ENCODE measurements at regions not wholly inside any gene's neighbourhood (a gene's known extent, or its start where the extent isn't known, plus 50 kb on each side); places are given as distances from the start of the nearest gene placed in this dataset.

DNA sequence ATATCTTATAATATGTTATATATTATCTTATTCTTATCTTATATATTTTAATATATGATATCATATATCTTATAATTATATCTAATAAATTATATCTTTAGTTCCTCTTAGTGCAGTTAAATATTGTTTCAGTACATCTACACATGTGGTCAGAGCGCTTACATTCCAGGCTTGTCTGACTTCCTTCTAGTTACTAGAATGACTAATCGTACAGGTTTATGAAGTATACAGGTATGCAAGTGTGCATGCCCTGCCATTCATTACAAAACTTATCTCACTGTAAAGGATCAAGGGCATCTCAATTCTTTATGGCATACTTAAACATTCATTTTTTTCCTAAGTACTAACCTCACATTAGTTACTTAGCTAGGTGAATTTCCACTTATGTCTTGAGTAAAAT is 1278.0 kb upstream of the MAP3K7 start:
- no peak for DNase-seq

DNA sequence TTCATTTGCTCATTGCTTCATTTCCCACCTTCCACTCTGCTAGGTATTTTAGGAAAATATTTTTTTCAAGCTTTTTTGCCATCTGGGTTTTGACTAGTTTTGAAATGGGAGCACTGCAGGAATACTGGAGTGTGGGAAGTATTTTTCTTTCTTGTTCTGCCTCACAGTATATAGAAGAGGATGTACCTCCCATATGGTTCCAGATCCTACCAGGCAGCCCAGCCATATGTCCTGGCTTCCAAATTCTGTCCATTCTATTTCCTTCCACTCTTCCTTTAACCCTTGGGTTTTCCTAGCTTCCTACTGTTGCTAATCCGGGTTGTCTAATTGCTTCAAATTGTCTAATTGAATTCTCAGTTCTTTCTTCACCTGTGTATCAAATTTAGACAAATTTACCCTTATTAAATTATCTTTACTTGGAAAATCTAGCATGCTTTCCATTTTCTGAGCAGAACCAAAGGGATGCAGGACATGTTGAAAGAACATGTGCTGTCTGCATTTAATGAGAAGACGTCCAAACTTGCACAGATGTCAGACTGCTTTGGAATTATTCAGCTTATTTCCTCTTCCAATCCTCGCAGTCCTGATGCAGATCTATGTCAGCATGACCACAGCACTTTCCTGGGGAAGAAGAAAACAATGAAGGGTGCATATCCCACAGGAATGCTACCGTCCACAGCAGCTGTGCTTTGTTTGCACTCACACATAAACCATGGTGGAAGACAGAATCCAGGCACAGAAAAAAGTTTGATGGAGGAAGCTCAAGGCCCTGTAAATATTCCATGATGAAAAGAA is 1273.9 kb upstream of the MAP3K7 start:
- no peak for DNase-seq

DNA sequence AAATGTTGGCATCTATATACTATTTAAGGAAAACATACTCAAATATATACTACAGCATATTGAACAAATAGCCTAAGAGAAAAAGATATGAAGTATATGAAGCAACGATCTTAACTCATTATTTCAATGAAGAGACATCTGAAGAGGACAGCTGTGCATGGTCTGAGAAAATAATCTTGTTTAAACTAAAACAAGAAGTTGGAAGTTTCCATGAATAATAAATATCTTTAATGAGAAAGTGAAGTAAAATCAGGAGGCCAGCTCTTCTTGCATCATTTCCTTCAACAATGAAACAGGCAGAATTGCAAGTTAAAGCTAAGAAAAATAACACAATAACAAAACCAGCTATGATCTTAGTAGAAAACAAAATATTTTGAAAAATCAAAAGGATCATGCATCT is 1265.4 kb upstream of the MAP3K7 start:
- no peak for DNase-seq

DNA sequence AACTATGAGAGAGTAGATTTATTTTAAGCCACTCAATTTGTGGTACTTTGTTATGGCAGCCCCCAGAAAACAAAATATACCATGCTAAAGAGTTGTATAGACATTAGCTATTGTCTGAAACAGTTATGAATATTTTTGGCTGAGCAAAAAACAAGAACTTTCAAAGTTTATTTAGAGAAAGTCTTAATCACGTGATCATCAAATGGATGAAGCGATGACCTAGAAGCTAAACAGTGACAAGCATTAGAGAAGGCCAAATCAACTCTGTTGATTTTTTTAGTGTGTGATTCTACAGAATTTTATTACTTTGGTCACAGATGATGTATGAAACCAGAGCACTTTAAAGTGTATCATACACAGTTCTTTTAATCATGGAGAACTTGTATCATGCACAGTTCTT is 1247.9 kb upstream of the MAP3K7 start:
- DNase-seq, result no peak

DNA sequence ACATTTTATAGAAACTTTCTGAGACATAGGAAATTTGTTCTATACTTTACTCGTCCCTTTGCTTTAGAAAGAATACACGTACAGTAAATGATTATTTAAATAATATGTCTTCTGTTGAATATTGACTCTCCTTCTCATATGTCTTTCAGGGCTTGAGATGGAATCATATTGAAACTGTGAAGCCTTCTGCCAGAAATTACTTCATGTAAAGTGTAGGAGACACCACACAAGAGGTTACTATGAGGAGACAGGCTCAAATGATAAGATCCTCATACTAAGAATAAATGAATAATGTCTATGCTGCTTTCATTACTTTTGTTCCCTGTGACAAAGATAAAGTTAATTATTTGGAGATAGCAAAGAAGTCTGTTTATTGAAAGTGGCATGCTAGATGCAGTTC is 1240.3 kb upstream of the MAP3K7 start:
- DNase-seq, result no peak

DNA sequence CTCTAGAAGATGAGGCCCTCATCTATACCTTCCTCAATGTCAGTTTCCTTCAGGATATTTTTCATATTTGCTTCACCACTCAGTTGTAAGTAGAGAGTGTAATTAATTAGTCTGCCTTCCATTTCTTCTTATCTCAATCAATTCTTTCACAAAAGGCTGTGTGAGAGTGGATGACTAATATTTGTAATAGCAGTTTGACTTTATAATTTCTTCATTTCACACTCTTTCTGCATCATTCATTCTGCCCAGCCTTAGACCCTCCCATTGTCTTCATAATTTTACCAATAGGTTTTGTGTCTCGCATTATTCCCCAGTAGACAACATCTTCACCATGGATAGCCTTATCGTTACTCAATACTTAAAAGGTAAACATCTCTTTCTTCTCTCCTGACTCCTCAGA is 1239.3 kb upstream of the MAP3K7 start:
- DNase-seq, result no peak

DNA sequence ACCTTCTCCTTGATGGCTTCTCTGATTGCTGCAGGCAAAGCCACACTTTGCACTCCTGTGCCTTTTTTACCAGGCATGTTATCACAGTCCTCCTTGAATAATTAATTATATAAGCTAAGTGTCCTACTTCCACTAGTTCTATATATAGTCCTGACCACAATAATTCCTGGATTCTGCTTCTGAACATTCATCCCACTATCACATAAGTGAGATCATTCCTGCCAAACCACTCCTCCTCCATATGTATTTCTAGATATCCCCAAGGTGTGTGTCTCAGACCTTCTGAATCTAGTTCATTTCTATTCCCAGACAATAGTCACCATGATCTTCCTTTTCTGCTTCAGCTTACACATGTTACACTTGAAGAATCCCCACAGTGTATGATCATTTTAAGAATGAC is 1237.5 kb upstream of the MAP3K7 start:
- DNase-seq, result no peak

DNA sequence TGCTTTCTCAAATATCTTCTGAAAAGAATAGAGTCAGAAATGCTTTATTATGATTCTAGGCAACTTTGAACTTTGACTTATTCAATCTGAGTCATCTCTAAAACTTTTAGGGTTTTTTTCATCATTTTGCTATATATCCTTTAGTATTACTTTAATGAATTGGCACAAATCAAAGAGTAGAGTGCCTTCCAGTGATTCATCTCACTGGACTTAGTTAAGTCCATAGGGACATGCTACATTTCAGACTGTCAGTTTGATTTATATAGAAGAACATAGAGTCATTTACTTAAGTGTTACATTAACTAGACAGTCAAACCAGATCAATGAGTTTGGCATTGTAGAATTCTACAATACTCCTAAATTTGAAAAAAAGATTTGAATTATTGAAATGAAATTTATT is 1235.7 kb upstream of the MAP3K7 start:
- DNase-seq, result no peak

DNA sequence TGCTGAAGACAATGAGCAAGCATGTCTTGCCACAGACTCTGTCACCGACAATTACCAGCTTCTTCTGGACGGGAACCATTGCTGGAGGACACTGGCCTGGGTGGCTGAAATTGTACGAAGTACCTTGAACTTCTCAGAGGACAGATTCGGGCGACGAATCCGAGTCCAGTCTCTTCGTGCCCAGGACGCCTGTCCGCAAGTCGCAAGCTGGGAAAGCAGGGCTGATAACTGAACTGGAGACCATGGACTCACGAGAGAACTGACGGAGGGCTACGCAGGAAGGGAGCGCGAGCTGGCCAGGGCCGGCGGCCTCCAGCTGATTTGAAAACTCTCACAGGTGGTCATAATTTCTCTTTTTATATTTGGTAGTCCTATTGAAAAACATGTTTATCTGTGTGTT is 1229.5 kb upstream of the MAP3K7 start:
- no peak for DNase-seq

DNA sequence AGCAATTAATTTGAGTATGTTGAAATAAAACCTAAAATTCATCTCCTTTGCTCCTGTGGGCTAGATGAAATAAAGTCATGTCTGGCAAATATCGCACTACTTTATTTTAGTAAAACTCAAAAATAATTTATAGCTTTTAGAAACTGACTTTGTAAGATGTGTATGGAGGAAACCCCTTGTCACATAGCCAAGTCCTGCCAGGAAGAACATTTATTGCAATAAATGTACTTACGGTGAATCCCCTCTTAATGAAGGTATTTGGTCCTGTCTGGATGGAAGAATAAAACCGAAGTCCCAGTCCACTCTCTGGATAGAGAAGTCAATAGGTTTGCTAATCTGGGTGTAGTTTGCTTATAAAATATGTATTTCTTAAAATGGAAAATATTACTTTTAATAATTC is 1226.8 kb upstream of the MAP3K7 start:
- DNase-seq, result no peak

DNA sequence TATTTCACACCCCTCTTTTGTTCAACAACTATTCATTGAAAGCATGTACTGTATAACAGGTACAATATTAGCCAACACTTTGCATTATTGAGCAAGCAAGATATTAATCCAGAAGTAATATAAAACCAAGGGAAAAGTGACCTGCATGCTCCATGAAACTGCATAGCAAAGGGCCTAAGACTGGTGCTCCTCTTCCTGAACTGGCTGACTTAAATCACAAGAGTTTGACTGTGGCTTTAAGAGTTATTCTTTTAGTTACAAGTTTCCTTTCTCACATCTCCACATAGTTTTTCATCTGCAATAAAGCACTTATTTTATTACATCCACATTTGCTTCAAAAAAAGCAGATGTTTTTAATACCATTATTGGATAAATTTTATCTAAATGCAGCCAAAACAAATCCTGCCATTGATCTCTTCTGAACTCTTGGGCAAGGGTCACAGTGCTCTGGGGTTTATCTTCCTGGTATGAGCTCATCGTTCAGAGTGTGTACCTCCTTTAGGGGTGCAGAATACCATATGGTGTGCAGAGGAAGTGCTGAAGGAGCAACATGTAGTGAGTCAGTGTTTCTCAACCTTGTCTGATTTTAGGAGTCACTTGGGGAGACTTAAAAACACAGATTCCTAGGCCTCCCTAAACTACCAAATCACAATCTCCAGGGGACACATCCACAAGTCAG is 1225.9 kb upstream of the MAP3K7 start:
- DNase-seq, result no peak

DNA sequence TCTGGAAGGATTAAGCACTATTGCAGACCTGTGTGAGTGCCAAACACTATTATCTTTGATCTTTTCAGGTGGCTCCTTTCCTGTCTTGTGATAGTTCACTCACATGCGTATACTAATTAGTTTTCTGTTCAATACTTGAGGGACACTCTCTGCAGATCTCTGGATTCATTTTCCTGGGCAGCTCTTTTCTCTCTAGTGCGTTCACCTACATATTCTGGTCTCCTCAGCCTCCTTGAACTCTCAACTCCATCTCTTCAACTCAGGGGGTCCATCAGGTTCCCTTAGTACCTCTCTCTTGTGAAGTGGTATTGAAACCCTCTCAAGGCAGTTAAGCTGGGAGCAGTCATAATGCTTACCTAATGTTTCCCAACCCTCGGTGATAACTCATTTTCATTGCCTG is 1218.1 kb upstream of the MAP3K7 start:
- DNase-seq, result no peak

DNA sequence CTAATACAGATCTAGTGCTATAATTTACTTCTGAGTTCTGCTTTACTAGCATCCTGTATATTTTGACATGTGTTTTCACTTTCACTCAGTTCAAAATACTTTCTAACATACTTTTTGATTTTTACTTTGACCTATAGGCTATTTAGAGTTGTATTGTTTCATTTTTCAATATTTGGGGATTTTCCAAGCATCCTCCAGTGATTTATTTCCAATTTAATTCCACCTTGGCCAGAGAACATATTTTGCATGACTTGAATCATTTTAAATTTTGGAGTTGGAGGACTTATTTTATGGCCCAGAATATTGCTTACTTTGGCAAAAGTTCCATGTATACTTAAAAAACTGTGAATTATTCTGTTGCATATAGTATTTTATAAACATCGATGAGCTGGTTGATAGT is 1215.6 kb upstream of the MAP3K7 start:
- no peak for DNase-seq

DNA sequence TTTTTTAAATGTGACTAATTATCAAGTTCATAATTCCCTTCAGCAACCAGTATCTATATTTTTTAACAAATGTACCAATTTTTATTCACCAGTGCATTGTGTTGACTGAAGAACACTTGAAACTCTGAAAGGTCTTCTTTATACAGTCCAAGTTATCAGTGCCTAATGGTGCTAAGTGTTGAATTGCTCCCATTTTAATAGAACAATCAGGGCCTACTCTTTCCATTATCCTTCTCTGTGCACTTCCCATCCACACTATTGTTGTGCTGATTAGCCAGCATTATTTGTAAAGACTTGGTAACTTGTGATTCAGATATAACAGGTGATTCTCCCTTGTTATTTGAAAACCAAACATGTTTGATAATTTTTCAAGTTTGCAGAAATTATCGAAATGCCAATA is 1209.7 kb upstream of the MAP3K7 start:
- no peak for DNase-seq

DNA sequence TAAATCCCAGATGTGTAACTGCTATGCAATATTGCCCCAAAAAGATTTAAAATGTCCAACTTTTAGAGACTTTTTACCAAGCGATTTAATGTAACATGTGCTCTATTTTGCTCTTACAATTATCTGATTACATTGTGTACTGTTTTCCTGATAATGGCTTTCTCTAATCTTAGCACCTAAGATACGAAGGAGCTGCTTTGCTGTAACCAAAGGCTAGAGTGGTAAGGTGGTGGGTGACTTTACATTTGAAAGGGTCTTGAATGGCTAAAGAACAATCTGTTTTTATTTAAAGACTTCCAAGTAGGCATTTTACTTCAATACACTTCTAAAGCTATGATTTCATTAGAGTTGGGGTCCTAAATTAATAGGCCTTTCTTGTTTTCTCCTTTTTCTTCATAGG is 1201.6 kb upstream of the MAP3K7 start:
- DNase-seq, result no peak

DNA sequence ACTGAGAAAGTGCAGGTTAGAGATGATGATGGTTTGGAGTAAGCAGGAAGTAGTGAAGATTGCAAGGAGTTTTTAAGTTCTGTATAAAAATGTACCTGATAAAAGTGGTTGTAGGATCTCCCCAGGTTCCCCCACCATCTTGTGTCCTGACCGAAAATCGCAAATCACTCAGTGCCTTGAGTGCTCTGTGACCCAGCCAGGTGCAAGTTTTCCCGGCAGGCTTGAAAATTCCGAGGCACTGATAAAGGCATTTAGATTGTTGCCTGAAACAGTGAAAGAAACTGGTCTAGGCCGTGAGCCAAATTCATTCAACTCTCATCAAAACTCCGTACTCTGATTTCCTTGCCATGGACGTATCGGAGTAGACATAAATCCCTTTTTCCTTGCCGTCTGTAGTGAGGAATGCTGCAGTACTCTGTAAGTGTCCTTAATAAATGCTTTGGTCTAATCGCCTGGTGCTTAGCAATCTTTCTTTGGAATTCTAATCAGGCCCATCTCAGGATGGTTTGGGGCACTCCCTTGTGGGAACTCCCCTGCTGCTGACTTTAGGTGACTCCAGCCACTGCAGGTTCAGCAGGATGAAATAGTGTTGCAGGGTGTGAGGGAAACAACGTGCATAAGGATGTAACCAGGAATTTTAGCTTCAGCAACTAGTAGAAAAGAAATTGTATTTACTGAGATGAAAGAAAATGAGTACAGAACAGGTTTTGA is 1199.8 kb upstream of the MAP3K7 start:
- DNase-seq, result no peak

DNA sequence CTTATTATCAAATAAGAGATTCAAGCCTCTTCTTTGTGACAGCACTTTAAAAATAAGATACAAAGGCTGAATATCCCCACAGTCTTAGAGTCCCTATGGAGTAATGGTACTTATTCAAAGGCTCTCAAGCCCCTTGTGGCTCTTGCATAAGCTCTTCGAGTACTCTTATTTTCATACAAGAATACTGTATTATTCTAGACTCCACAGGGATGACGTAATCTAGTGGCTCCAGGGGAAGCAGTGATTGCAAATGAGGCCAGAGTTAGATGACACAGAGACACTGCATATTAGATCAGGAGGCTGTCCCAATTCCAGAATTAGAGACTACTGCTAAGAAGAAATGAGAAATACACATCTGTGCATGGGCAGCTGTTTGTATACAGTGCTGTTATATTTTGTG is 1195.9 kb upstream of the MAP3K7 start:
- DNase-seq, result no peak

DNA sequence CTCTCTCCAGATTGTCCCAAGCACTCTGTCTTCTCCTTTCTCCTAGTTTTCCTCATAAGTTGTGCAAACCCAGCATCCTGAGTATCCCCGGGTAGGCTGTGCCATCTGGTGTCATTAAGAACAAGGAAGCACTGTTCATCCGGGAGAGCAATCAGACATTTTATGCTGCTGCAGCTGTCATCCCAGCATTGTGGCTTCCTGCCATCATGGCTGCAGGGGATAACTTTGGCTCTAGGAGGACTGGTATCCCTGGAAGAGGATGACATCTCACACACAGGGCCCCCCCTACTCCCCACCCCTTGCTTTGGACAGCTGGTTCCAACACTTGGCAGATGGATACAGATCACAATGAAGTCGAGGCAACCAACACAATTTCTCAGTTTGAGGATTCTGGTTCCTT is 1195.1 kb upstream of the MAP3K7 start:
- DNase-seq, result no peak

DNA sequence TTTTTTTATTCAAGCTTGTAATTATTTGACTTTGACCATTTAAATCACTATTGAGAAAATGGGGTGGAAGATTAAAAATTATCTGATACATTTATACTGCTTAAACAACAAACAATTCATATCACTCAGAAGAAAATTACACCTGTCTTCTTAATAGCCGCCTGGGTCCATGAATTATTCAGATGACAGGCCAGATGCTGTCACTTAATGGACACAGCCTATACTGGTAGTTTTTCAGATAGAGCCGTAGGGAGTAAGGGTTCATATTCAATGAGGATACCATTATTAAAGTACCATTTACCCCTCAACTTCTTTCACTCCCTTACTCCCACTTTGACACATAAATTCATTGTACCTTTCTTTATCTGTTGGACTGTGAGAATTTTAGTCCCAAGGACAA is 1193.4 kb upstream of the MAP3K7 start:
- no peak for DNase-seq

DNA sequence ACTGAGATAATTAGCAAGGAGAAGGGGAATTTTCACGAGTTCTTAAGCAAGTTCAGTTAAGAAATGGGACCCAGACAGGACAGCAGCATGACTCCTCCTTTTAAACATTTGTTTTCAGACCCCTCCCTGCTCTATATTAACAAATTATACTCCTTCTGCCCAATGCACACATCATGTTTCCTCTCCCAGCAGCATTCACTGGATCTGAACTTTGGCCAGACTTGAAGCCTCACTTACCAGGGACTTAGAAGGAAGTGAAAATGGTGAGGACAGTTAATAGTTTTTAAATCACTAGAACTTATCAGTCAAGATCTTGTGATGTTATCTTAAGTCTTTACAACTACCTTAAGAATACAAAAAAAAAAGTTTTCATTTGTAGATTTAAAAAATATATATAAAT is 1174.7 kb upstream of the MAP3K7 start:
- DNase-seq, result no peak

DNA sequence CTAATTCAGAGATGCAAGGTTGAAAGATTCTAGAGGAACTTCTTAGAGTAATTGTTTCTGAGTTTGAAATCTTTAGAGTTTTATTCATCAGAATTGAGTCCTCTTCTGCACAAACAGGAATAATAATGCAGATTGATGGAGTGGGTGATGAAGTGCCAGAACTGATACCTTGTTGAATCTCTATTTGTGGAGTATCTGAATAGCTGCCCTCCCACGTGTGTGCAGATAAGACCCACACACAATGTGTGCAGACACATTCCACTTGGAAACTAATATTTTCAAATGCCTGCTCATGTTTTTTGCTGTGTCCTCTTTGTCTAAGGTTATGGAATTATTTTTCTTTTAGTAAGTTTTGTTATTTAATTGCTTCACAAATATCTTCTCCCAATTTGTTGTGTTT is 1167.8 kb upstream of the MAP3K7 start:
- no peak for DNase-seq

DNA sequence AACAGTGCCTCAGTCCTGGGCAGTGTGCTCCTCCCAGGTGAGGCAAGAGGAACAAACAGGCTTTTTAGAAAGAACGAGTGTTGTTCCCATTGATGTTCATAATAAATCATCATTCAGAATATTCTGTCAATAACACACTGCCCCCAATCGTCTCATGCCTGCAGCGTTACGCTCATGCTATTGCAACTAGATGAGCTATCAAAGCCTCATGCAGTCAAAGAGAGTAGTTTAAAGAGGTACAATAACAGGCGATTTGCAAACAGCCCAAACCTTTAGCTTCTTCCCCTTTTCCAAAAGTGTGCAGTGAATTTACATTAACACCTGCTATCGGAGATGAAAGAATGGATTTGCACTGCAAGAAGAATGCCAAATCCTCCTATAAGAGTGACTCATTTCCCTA is 1164.7 kb upstream of the MAP3K7 start:
- no peak for DNase-seq

DNA sequence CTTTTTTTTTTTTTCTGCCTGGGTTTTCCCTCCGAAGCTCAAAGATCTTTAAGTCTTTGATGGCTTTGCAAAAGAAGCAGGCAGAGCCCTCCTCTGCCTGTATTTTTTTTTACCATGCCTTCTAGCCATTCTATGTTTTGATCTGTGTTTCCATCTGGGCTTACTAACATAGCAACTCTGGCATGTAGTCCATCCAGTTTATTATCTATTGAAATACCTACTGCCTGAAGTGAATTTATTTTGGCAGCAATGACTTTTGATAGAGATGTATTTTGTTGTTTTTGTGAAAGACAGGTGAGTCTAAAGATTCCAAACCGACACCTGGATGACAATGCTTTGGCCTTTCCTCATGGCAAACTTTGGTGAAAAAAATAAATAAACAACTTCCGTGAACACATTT is 1157.7 kb upstream of the MAP3K7 start:
- no peak for DNase-seq

DNA sequence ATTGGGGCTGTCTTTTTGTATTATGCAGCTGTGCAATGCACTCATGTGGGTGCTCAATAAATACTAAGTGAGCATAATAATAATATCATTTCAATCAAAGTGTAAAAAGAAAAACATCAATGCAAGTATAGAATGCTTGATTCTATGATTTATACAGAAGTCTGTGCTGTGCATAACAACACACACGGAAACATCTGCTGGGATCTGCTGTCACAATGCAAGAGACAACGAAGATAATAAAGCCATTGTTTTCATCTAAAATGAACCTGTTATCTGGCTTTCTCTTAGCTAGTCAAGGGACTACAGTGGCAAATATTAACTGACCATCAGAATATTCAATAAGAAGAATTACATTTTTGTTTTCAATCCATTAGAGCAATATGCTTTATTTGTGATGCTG is 1156.9 kb upstream of the MAP3K7 start:
- DNase-seq, result no peak
